CD4-positive, alpha-beta T cell treated with Interferon alpha-2 for 1 hour (primary cell): ENCODE measurements at regions not wholly inside any gene's neighbourhood (a gene's known extent, or its start where the extent isn't known, plus 50 kb on each side); places are given as distances from the start of the nearest gene placed in this dataset.
"Not testable (repeated sequence)": the region's sequence is repeated elsewhere in the genome, so short reads cannot be mapped to it uniquely, and the experiment has no call there.

Experiments used
- DNase-seq, 2 donors: peaks; one replicate each; pipeline ENCODE4 v3.0.0-alpha.2; 2020 to 2022

- DNase-seq = no peak
Observed at GRCh38 chr7:16369855-16370254, 51.5 kb downstream of the CRPPA start.

- DNase-seq = not testable (repeated sequence)
Observed at GRCh38 chr7:16369309-16369708, 52.0 kb downstream of the CRPPA start.

- no peak for DNase-seq
Observed at GRCh38 chr7:16368885-16369284, 52.5 kb downstream of the CRPPA start.

- DNase-seq = no peak
Observed at GRCh38 chr7:16367115-16367514, 54.2 kb downstream of the CRPPA start.

GRCh38 chr7:16365952-16366351 lies 55.4 kb downstream of the CRPPA start:
- no peak for DNase-seq

- DNase-seq = no peak
Observed at GRCh38 chr7:16365177-16365576, 56.2 kb downstream of the CRPPA start.

- DNase-seq = no peak
Observed at GRCh38 chr7:16359216-16359615, 62.1 kb downstream of the CRPPA start.

- no peak for DNase-seq
Observed at GRCh38 chr7:16357921-16358320, 63.4 kb downstream of the CRPPA start.

- no peak for DNase-seq
Observed at GRCh38 chr7:16357474-16357873, 63.9 kb downstream of the CRPPA start.

- DNase-seq = no peak
Observed at GRCh38 chr7:16356301-16356958, 64.9 kb downstream of the CRPPA start.

GRCh38 chr7:16354573-16354972 lies 66.8 kb downstream of the CRPPA start:
- no peak for DNase-seq

- no peak for DNase-seq
Observed at GRCh38 chr7:16353226-16353625, 68.1 kb downstream of the CRPPA start.

- DNase-seq = no peak
Observed at GRCh38 chr7:16350634-16351033, 70.7 kb downstream of the CRPPA start.

GRCh38 chr7:16348251-16348650 lies 73.1 kb downstream of the CRPPA start:
- no peak for DNase-seq

GRCh38 chr7:16347827-16348192 lies 73.5 kb downstream of the CRPPA start:
- no peak for DNase-seq

GRCh38 chr7:16347066-16347826 lies 74.1 kb downstream of the CRPPA start:
- no peak for DNase-seq

- DNase-seq = peak in 1 of 2 donors; percentile 9
Observed at GRCh38 chr7:16345979-16346958, 75.1 kb downstream of the CRPPA start.

- no peak for DNase-seq
Observed at GRCh38 chr7:16344927-16345326, 76.4 kb downstream of the CRPPA start.

GRCh38 chr7:16343612-16344011 lies 77.7 kb downstream of the CRPPA start:
- DNase-seq = no peak

GRCh38 chr7:16338065-16338464 lies 83.3 kb downstream of the CRPPA start:
- DNase-seq = no peak

- DNase-seq = no peak
Observed at GRCh38 chr7:16326106-16326505, 95.2 kb downstream of the CRPPA start.

- DNase-seq = no peak
Observed at GRCh38 chr7:16323313-16323712, 98.0 kb downstream of the CRPPA start.

GRCh38 chr7:16320099-16320660 lies 101.2 kb downstream of the CRPPA start:
- DNase-seq = no peak
